Tibial nerve (tissue), 4 donors: ENCODE measurements at regions not wholly inside any gene's neighbourhood (a gene's known extent, or its start where the extent isn't known, plus 50 kb on each side); places are given as distances from the start of the nearest gene placed in this dataset.

ENCODE experiments used
- DNase-seq, 2 donors: peaks; one replicate each; pipeline ENCODE4 v3.0.0-alpha.2; 2019; ENCODE audit warnings: low spot score in 2 of 2
- H3K27ac ChIP-seq, 4 donors: fragments of 200-600 bp; sonication (generic) in 3 of 4; one replicate each; pipeline ENCODE4 v1.5.1; 2017 to 2019; ENCODE audit warnings: mild to moderate bottlenecking in 1 of 4
- H3K27me3 ChIP-seq, 2 donors: fragments of 200-600 bp; sonication (generic) in 1 of 2; one replicate each; pipeline versions ENCODE4 v1.5.1 to v1.6.0; 2017 to 2019
- H3K36me3 ChIP-seq, 3 donors: fragments of 200-600 bp; sonication (generic); one replicate each; pipeline ENCODE4 v1.5.1; 2018 to 2019
- H3K4me1 ChIP-seq, 4 donors: fragments of 200-600 bp; sonication (generic) in 3 of 4; one replicate each; pipeline ENCODE4 v1.5.1; 2017 to 2019
- H3K4me3 ChIP-seq, 4 donors: fragments of 200-600 bp; sonication (generic) in 3 of 4; one replicate each; pipeline ENCODE4 v1.5.1; 2017 to 2019; ENCODE audit warnings: mild to moderate bottlenecking in 1 of 4, moderate library complexity in 1 of 4
- H3K9me3 ChIP-seq, 4 donors: fragments of 200-600 bp; sonication (generic) in 3 of 4; one replicate each; pipeline ENCODE4 v1.5.1; 2017 to 2019
- CTCF ChIP-seq, 5 experiments: fragments of 200-600 bp in 3 of 5; fragments of 450-650 bp in 2 of 5; sonication (generic) in 3 of 5; IDR thresholded peaks; one replicate each; pipeline ENCODE4 v1.5.1; 2016 to 2019; ENCODE audit warnings: antibody characterized with exemption in 5 of 5, mild to moderate bottlenecking in 3 of 5, moderate library complexity in 2 of 5
- EP300 ChIP-seq, 2 donors: sonication (generic); formaldehyde crosslinking; IDR thresholded peaks; one replicate each; pipeline ENCODE4 v1.6.1; 2017; ENCODE audit warnings: antibody characterized with exemption in 2 of 2, mild to moderate bottlenecking in 1 of 2
- POLR2A ChIP-seq, 2 donors: fragments of 450-650 bp; IDR thresholded peaks; one replicate each; pipeline ENCODE4 v1.6.1; 2017; ENCODE audit warnings: antibody characterized with exemption in 2 of 2, mild to moderate bottlenecking in 2 of 2, moderate library complexity in 2 of 2
- WGBS, 2 donors: methylation state at CpG; one replicate each; pipeline ENCODE4 v1.1.5; 2018; 5-methylcytosine and 5-hydroxymethylcytosine counted together

- Histone ChIP-seq H3K27ac (no peak overlapping the region), H3K4me3 (no peak overlapping the region), H3K9me3 (no peaks in the 10 kb centered on the region), H3K36me3 (no peaks in the 10 kb centered on the region), H3K27me3 (no peaks in the 10 kb centered on the region), H3K4me1 (no peaks in the 10 kb centered on the region)
- no peak for TF ChIP-seq POLR2A (IDR thresholded peaks at IDR 0.05)
- no peak for TF ChIP-seq EP300 (IDR thresholded peaks at IDR 0.05)
- 93 to 97% methylated on average over 2 of the region's 2 CpGs for whole genome bisulfite sequencing, 2 donors
- DNase-seq, result no peak
Measured at GRCh38 chr13:105341758-105342157, 1193.7 kb downstream of the EFNB2 start.

DNA sequence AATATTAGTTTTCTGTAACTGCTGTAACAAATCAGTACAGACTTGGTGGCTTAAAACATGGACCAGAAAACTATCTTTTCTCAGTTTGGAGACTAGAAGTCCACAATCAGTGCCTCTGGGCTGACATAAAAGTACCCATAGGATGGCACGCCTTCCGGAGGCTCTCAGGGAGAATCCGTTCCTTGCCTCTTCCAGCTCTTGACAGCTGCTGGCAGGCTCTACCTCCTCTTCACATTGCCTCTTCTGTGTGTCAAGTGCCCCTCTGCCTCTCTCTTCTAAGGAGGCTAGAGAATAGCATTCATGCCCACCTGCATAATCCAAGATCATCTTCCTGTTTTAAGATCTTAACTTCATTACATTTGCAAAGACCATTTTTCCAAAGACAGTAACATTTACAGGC lies 1194.2 kb downstream of the EFNB2 start:
- no peaks in the 10 kb centered on the region for H3K27me3 ChIP-seq
- TF ChIP-seq CTCF (IDR thresholded peaks at IDR 0.05) (no peak), POLR2A (IDR thresholded peaks at IDR 0.05) (no peak), EP300 (IDR thresholded peaks at IDR 0.05) (no peak)
- H3K4me1 ChIP-seq, result peaks cover 0 to 3% (median 0%) of the 10 kb centered on the region in 4 donors
- 93 to 100% methylated on average over 3 of the region's 3 CpGs for WGBS, 2 donors
- no peak for DNase-seq
- H3K27ac ChIP-seq, result no peak overlapping the region
- no peaks in the 10 kb centered on the region for H3K36me3 ChIP-seq
- H3K9me3 ChIP-seq, result no peaks in the 10 kb centered on the region
- H3K4me3 ChIP-seq, result no peak overlapping the region

- H3K4me1 ChIP-seq, result peaks cover 0 to 6% (median 0%) of the 10 kb centered on the region in 4 donors
- no peaks in the 10 kb centered on the region for H3K9me3 ChIP-seq
- no peaks in the 10 kb centered on the region for H3K27me3 ChIP-seq
- H3K27ac ChIP-seq, result no peak overlapping the region
- H3K36me3 ChIP-seq, result no peaks in the 10 kb centered on the region
- no peak for DNase-seq
- no peak for TF ChIP-seq CTCF (IDR thresholded peaks at IDR 0.05)
- TF ChIP-seq EP300 (IDR thresholded peaks at IDR 0.05), result no peak
- TF ChIP-seq POLR2A (IDR thresholded peaks at IDR 0.05), result no peak
- 78% methylated on average over 3 of the region's 3 CpGs for WGBS, 2 donors
- H3K4me3 ChIP-seq, result no peak overlapping the region
Measured at GRCh38 chr13:105340061-105340606, 1195.3 kb downstream of the EFNB2 start.

- TF ChIP-seq POLR2A (IDR thresholded peaks at IDR 0.05), result no peak
- TF ChIP-seq EP300 (IDR thresholded peaks at IDR 0.05), result no peak
- no peak for TF ChIP-seq CTCF (IDR thresholded peaks at IDR 0.05)
- WGBS, 2 donors, result 84 to 89% methylated on average over 2 of the region's 2 CpGs
- peaks cover 0 to 6% (median 0%) of the 10 kb centered on the region in 4 donors for H3K4me1 ChIP-seq
- H3K9me3 ChIP-seq, result no peaks in the 10 kb centered on the region
- H3K27ac ChIP-seq, result no peak overlapping the region
- H3K4me3 ChIP-seq, result no peak overlapping the region
- H3K27me3 ChIP-seq, result no peaks in the 10 kb centered on the region
- no peak for DNase-seq
- no peaks in the 10 kb centered on the region for H3K36me3 ChIP-seq
Measured at GRCh38 chr13:105338773-105339172, 1196.7 kb downstream of the EFNB2 start.

- peaks cover 0 to 6% (median 0%) of the 10 kb centered on the region in 4 donors for H3K4me1 ChIP-seq
- no peaks in the 10 kb centered on the region for H3K27me3 ChIP-seq
- no peaks in the 10 kb centered on the region for H3K9me3 ChIP-seq
- TF ChIP-seq CTCF (IDR thresholded peaks at IDR 0.05) (no peak), POLR2A (IDR thresholded peaks at IDR 0.05) (no peak), EP300 (IDR thresholded peaks at IDR 0.05) (no peak)
- H3K36me3 ChIP-seq, result no peaks in the 10 kb centered on the region
- H3K27ac ChIP-seq, result no peak overlapping the region
- no peak overlapping the region for H3K4me3 ChIP-seq
- DNase-seq, result no peak
- WGBS, 2 donors, result 63 to 71% methylated on average over 6 of the region's 6 CpGs
Measured at GRCh38 chr13:105338006-105338405, 1197.5 kb downstream of the EFNB2 start.
